ENCODE measurements at regions not wholly inside any gene's neighbourhood (a gene's known extent, or its start where the extent isn't known, plus 50 kb on each side); places are given as distances from the start of the nearest gene placed in this dataset.

DNA sequence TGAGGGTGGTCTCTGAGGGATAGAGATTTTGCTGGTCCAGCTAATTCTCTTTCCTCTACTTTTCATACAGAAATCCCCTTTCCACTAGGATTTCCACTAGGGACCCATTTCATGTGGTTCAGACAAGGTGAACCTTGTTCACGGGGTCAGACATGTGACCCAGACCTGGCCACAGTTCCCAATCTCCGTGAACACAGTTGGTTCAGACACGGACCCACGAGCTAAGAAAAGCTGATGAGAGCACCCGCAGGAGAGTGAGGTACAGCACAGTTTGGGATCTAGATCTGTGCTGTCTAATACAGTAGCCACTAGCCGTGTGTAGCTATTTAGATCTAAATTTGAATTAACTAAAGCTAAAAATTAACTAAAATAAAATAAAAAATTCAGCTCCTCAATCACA lies 88.1 kb downstream of the AXIN2 start:
- Histone ChIP-seq H3K27me3 (ENCODE audit: insufficient read depth, low read length) (peaks cover 22% of the 10 kb centered on the region), H3K36me3 (ENCODE audit: insufficient read depth, low read length) (no peaks in the 10 kb centered on the region), H3K79me2 (ENCODE audit: insufficient read depth, low read length) (no peaks in the 10 kb centered on the region), H3K27ac (ENCODE audit: low read depth, low read length) (no peak overlapping the region), H2AFZ (ENCODE audit: low read depth, low read length) (no peak overlapping the region), H3K9me3 (ENCODE audit: insufficient read depth, low read depth, low read length) (no peaks in the 10 kb centered on the region), H3K4me1 (ENCODE audit: insufficient read depth, low read length) (no peaks in the 10 kb centered on the region), H3K4me3 (ENCODE audit: insufficient read depth, low read depth, low read length) (no peak overlapping the region), H4K20me1 (ENCODE audit: insufficient read depth, low read length) (no peaks in the 10 kb centered on the region), H3K4me2 (ENCODE audit: low read length) (no peak overlapping the region), H3K9ac (ENCODE audit: low read length) (no peak overlapping the region)
- Mint-ChIP-seq H3K9me3 (ENCODE audit: unreplicated experiment) (peaks cover 5% of the 10 kb centered on the region), H3K4me3 (ENCODE audit: unreplicated experiment) (no peak overlapping the region), H3K4me1 (ENCODE audit: low read depth, unreplicated experiment) (no peaks in the 10 kb centered on the region), H3K27me3 (ENCODE audit: low read depth, unreplicated experiment) (peaks cover 56% of the 10 kb centered on the region), H3K36me3 (ENCODE audit: low read depth, unreplicated experiment) (no peaks in the 10 kb centered on the region), H3K27ac (ENCODE audit: unreplicated experiment) (no peak overlapping the region)
- TF ChIP-seq, protein P1, sequence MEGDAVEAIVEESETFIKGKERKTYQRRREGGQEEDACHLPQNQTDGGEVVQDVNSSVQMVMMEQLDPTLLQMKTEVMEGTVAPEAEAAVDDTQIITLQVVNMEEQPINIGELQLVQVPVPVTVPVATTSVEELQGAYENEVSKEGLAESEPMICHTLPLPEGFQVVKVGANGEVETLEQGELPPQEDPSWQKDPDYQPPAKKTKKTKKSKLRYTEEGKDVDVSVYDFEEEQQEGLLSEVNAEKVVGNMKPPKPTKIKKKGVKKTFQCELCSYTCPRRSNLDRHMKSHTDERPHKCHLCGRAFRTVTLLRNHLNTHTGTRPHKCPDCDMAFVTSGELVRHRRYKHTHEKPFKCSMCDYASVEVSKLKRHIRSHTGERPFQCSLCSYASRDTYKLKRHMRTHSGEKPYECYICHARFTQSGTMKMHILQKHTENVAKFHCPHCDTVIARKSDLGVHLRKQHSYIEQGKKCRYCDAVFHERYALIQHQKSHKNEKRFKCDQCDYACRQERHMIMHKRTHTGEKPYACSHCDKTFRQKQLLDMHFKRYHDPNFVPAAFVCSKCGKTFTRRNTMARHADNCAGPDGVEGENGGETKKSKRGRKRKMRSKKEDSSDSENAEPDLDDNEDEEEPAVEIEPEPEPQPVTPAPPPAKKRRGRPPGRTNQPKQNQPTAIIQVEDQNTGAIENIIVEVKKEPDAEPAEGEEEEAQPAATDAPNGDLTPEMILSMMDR (IDR thresholded peaks at IDR 0.05; ENCODE audit: insufficient read depth, low read depth, low read length) = no peak
- no peak for TF ChIP-seq EZH2 (IDR thresholded peaks at IDR 0.05; ENCODE audit: insufficient read depth, low read length)
- DNase-seq (ENCODE audit: low read depth) = no peak
- FAIRE-seq = no peak

DNA sequence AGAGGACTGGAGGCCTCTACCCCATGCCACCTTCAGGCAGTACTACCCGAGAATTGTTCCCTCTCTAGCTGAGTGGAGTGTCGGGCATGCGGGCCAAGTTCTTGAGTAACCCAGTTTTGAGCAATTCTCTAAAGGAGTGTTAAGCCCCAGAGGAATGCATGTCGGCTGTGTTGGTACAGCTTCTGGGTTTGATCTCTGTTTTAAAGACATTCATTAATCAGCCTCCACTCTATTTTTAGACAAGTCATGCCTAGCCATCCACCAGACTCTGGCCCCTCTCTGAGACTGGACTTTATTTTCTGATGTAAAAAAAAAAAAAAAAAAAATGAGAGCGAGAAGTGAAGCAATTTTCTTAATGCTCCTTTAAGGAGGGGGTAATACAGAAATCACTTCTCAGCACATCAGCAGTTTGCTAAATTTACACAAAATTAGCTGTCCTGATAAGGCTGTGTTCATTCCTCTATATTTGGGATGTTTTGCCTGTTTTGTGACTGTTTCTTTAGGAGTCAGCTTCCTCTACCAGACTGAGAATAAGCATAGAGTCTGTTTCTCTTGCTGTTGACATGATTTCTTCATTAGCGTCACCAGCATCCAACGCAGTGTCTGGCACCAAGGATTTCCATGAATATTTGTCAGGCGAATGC lies 88.7 kb downstream of the AXIN2 start:
- Mint-ChIP-seq H3K9me3 (ENCODE audit: unreplicated experiment) (peaks cover 8% of the 10 kb centered on the region), H3K4me1 (ENCODE audit: low read depth, unreplicated experiment) (no peaks in the 10 kb centered on the region), H3K4me3 (ENCODE audit: unreplicated experiment) (no peak overlapping the region), H3K27me3 (ENCODE audit: low read depth, unreplicated experiment) (peaks cover 56% of the 10 kb centered on the region), H3K36me3 (ENCODE audit: low read depth, unreplicated experiment) (no peaks in the 10 kb centered on the region), H3K27ac (ENCODE audit: unreplicated experiment) (no peak overlapping the region)
- Histone ChIP-seq H3K27me3 (ENCODE audit: insufficient read depth, low read length) (peaks cover 22% of the 10 kb centered on the region), H3K4me1 (ENCODE audit: insufficient read depth, low read length) (no peaks in the 10 kb centered on the region), H3K4me2 (ENCODE audit: low read length) (no peak overlapping the region), H3K4me3 (ENCODE audit: insufficient read depth, low read depth, low read length) (no peak overlapping the region), H3K27ac (ENCODE audit: low read depth, low read length) (no peak overlapping the region), H3K9me3 (ENCODE audit: insufficient read depth, low read depth, low read length) (no peaks in the 10 kb centered on the region), H3K9ac (ENCODE audit: low read length) (no peak overlapping the region), H3K79me2 (ENCODE audit: insufficient read depth, low read length) (no peaks in the 10 kb centered on the region), H4K20me1 (ENCODE audit: insufficient read depth, low read length) (no peaks in the 10 kb centered on the region), H2AFZ (ENCODE audit: low read depth, low read length) (no peak overlapping the region), H3K36me3 (ENCODE audit: insufficient read depth, low read length) (no peaks in the 10 kb centered on the region)
- DNase-seq (ENCODE audit: low read depth) (peak; percentile 35), FAIRE-seq (no peak)
- TF ChIP-seq EZH2 (IDR thresholded peaks at IDR 0.05; ENCODE audit: insufficient read depth, low read length) = no peak
- TF ChIP-seq, protein P1 (IDR thresholded peaks at IDR 0.05; ENCODE audit: insufficient read depth, low read depth, low read length) = no peak

DNA sequence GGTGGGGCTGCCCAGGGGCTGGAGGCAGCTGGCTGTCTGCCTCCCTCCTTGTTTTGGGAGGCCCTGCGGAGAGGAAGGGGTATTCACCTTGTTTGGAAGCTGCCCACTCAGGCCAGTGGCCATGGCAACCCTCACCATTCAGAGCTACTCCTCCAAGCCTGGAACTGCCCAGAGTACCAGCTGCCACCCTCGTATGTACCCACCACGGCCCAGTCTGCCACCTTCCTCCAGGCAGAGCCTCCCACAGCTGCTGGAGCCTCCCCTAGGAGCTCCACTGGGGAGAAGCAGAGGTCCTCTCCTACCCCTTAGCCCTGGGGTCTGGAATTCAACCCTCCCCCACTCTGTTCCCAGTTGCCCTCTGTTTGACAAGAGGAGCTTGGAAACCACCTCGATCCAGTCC lies 90.7 kb downstream of the AXIN2 start:
- Histone ChIP-seq H3K9me3 (ENCODE audit: insufficient read depth, low read depth, low read length) (no peaks in the 10 kb centered on the region), H4K20me1 (ENCODE audit: insufficient read depth, low read length) (no peaks in the 10 kb centered on the region), H3K4me3 (ENCODE audit: insufficient read depth, low read depth, low read length) (no peak overlapping the region), H3K79me2 (ENCODE audit: insufficient read depth, low read length) (no peaks in the 10 kb centered on the region), H3K4me1 (ENCODE audit: insufficient read depth, low read length) (no peaks in the 10 kb centered on the region), H3K9ac (ENCODE audit: low read length) (no peak overlapping the region), H3K36me3 (ENCODE audit: insufficient read depth, low read length) (no peaks in the 10 kb centered on the region), H3K27me3 (ENCODE audit: insufficient read depth, low read length) (peaks cover 21% of the 10 kb centered on the region), H2AFZ (ENCODE audit: low read depth, low read length) (no peak overlapping the region), H3K4me2 (ENCODE audit: low read length) (no peak overlapping the region), H3K27ac (ENCODE audit: low read depth, low read length) (no peak overlapping the region)
- H3K27ac Mint-ChIP-seq (ENCODE audit: unreplicated experiment) = no peak overlapping the region
- DNase-seq (ENCODE audit: low read depth) = no peak
- H3K4me3 Mint-ChIP-seq (ENCODE audit: unreplicated experiment) = no peak overlapping the region
- no peak for FAIRE-seq
- H3K9me3 Mint-ChIP-seq (ENCODE audit: unreplicated experiment) = peaks cover 8% of the 10 kb centered on the region
- TF ChIP-seq, protein P1 (IDR thresholded peaks at IDR 0.05; ENCODE audit: insufficient read depth, low read depth, low read length) = no peak
- no peak for TF ChIP-seq EZH2 (IDR thresholded peaks at IDR 0.05; ENCODE audit: insufficient read depth, low read length)
- H3K4me1 Mint-ChIP-seq (ENCODE audit: low read depth, unreplicated experiment) = no peaks in the 10 kb centered on the region
- peaks cover 56% of the 10 kb centered on the region for H3K27me3 Mint-ChIP-seq (ENCODE audit: low read depth, unreplicated experiment)
- H3K36me3 Mint-ChIP-seq (ENCODE audit: low read depth, unreplicated experiment) = no peaks in the 10 kb centered on the region

Measured in astrocyte (in vitro differentiated cells and primary cell).